ENCODE measurements at regions not wholly inside any gene's neighbourhood (a gene's known extent, or its start where the extent isn't known, plus 50 kb on each side); places are given as distances from the start of the nearest gene placed in this dataset.
"Not testable (repeated sequence)": the region's sequence is repeated elsewhere in the genome, so short reads cannot be mapped to it uniquely, and the experiment has no call there.

GRCh38 chr10:78210976-78211375 is 177.3 kb downstream of the RPS24 start:
- no peak for DNase-seq

- peak in 4 of 14 donors; percentile 9 to 29 (median 24) for DNase-seq
Measured at GRCh38 chr10:78211561-78212051, 177.9 kb downstream of the RPS24 start.

GRCh38 chr10:78212060-78212785 is 178.6 kb downstream of the RPS24 start:
- DNase-seq = no peak

- DNase-seq = no peak
Measured at GRCh38 chr10:78212786-78213175, 179.1 kb downstream of the RPS24 start.

- DNase-seq = no peak
Measured at GRCh38 chr10:78214955-78215354, 181.3 kb downstream of the RPS24 start.

- DNase-seq = peak in 8 of 14 donors; percentile 11 to 52 (median 21)
Measured at GRCh38 chr10:78215645-78216044, 182.0 kb downstream of the RPS24 start.

DNA sequence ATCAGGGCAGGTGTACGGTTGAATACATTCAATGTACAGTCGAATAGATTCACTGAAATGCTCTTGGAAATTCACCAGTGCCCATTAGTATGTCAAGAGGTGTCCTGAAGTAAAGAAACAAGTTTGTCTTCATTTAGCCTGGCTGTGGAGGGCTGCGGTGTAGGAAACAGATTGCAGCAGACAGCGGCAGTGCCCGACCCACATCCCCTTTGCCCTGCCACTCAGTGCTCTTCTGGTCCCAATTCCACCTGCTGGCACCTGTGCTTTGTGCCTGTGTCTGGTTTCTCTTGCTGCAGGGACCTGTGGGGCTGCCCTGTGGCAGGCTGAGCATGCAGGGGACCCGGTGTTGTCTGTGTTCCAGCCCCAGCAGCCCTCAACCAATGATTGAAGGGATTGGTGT is 183.7 kb downstream of the RPS24 start:
- no peak for DNase-seq

DNA sequence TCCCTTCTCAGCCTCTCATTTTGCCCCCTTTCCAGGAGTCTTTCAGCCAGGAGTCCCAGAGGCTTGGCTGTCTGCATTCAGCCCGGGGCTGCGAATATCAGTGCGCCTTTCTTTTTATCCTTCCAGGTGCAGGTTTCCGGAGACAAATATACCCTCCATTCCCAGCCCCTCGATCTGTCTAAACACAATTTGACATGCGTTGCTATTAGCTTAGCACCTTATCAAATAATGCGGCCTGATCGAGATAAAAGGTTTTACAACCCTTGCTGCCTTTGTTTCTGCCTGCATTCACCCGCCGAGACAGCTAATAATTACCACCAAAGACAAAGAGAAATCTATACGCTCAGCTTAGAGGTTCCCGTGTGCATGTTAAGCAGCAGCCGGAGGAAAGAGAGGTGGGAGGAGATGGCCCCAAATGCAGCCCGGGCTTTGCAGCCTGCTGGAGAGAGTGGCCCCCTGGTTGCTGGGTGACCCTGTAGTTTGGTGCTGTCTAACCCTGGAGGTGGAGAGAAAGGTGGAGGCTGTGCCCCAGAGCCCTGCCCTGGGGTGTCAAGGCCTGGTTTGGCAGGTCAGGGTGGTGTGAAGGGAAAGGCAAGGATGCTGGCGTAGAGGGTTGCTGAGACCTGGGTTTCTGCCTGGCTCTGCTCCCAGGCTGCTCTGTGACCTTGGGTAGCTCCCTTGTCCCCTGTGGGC is 185.3 kb downstream of the RPS24 start:
- no peak for DNase-seq

GRCh38 chr10:78219568-78219967 is 185.9 kb downstream of the RPS24 start:
- DNase-seq = not testable (repeated sequence)

DNA sequence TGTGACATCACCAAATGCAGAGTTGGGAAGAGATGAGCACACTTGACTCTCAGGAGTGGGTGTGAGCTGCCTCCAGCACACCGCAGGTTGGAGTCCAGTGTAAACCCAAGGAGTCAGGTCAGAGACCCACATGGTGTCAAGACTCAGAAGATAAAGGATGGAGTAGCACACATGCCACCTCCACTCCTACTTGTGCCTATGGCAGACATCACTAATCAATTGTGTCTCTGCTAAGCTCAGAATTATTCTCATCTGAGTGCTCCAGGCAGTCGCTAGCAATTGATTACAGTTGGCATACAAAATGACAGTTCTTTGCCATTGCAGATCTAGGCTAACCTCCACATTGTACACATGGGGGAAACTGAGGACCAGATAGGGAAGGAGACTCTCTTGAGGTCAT is 187.1 kb downstream of the RPS24 start:
- no peak for DNase-seq

DNA sequence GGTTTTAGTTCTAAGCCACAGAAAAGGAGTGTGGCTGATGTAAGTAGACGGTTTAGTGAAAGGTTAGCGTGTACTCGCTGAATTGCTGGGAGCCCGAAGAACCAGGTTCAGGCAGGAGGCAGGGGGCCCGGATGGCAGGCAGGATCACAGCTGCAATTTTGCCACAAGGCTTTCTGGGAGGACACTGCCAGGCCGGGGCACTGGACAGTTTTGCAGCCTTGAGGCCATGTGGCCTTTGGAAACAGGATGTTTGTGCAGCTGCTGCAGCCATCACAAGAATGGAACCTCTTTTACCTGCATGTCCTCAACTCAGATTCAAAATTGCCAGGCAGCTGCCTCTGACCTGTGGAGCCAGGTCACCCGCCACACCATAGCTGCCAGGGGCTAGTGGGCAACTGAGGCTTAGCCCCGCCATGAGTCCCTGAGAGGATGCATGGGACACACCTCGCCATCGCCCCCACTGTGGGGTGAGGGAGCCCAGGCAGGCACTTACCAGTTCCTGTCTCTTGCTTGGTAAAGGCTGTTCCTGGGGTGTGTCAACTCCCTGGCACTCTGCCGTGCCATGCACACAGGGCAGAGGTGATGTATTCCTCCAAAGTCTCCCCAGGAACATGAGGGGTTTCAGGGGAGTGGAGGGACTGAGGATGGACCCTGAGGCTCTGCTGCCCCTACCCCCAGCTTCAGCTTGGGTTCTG is 188.6 kb downstream of the RPS24 start:
- no peak for DNase-seq

GRCh38 chr10:78223088-78223487 is 189.4 kb downstream of the RPS24 start:
- DNase-seq = no peak

DNA sequence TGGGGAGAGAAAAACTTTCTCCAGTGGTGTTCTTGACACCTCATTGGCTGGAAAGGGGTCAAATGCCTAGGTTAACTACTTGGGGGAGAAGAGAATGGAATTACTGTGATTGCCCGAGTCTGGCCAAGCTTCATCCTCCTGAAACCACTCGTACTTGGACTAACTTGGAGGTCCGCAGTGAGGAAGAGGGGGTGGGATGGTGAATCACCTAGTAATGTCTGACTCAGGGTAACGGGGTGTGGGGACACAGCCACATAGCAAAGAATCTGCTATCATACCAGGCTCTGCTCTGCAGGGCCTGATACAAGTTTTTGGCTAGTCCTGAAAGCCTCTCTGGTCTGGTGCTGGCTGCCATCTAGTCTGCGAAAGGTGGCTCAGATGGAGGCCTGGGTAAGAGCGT is 190.9 kb downstream of the RPS24 start:
- DNase-seq = no peak

DNA sequence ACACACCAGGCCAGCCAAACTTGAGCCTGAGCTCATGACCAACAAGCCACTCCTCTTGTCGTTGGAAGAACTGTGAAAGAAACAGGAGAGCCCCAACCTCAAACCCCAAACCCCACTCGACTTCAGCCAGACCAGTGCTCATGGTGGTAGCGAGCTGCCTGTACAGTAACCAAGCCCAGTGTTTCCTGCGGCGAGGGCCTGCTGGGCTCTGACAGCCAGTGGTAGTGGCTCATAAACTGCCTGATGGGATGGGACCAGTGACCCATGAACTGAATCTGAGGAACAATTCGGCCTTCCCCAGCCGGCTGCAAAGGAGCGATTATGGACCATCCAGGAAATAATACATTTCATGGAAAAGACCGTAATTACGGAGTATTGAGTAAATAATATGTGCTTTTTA is 191.9 kb downstream of the RPS24 start:
- no peak for DNase-seq

DNA sequence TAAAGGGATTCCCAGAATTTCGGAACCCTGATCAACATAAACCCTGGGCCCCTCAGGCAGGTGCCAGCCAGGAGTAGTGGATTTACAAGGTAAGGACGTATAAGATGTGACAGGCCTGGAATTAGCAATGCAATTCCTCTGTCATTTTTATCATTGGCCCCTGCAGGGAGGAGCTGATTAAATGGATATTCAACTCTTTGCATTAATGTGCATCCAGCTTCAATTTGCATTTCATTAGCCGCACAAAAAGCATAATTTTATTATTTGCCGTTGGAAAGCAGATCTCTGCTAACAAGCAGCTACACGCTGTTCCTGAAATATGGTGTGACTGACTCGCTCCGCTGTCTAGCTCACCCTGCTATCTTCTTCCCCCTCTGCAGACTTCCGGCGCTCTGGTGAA is 195.8 kb downstream of the RPS24 start:
- no peak for DNase-seq

- DNase-seq = no peak
Measured at GRCh38 chr10:78229950-78230675, 196.4 kb downstream of the RPS24 start.

DNA sequence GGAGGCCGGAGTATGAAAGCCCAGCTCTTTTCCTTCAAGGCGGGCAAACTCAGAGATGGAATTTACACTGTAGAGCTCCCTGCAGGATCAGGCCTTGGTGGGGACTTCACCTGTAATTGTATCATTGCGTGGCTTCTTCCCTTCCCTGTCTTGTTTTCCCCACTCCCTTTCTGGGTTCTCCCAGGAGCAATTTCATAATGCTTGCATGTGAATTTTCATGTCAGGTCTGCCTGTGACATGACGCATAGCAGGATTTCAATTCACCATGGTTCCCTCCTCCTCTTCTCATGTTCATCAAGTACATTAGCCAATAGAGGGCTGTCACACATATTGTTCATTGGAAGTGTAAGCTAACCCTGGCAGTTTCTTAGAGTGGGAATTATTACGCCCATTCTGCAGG is 197.7 kb downstream of the RPS24 start:
- no peak for DNase-seq

DNA sequence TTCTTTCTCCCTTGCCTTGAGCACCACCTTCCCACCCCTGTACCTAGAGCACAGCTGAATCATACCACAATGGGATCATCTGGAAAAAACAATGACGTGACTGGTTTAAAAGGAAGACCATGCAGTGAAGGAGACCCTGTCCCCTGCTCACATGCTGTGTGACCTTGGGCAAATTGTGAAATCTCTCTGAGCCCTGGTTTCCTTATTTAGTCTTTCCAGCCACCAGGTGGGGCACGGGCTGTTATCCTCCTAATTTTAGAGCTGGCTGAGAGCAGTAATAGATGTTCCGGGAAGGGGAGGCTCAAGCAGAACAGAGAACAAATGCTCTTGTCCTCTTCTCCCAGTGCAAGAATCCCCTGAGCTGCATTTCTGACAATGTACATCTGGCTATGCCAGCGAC is 198.3 kb downstream of the RPS24 start:
- peak in 1 of 14 donors; percentile 8 for DNase-seq

- no peak for DNase-seq
Measured at GRCh38 chr10:78236416-78237015, 202.9 kb downstream of the RPS24 start.

GRCh38 chr10:78237951-78238350 is 204.3 kb downstream of the RPS24 start:
- DNase-seq = not testable (repeated sequence)

GRCh38 chr10:78247266-78247665 is 213.6 kb downstream of the RPS24 start:
- no peak for DNase-seq

- DNase-seq = no peak
Measured at GRCh38 chr10:78247821-78248220, 214.2 kb downstream of the RPS24 start.
